ENCODE measurements at regions not wholly inside any gene's neighbourhood (a gene's known extent, or its start where the extent isn't known, plus 50 kb on each side); places are given as distances from the start of the nearest gene placed in this dataset.
"Not testable (repeated sequence)": the region's sequence is repeated elsewhere in the genome, so short reads cannot be mapped to it uniquely, and the experiment has no call there.

DNA sequence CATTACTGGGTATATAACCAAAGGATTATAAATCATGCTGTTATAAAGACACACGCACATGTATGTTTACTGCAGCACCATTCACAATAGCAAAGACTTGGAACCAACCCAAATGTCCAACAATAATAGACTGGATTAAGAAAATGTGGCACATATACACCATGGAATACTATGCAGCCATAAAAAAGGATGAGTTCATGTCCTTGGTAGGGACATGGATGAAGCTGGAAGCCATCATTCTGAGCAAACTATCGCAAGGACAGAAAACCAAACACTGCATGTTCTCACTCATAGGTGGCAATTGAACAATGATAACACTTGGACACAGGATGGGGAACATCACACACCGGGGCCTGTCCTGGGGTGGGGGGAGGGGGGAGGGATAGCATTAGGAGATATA is 92.6 kb upstream of the SLC1A4 start:
- TF ChIP-seq, protein P1, sequence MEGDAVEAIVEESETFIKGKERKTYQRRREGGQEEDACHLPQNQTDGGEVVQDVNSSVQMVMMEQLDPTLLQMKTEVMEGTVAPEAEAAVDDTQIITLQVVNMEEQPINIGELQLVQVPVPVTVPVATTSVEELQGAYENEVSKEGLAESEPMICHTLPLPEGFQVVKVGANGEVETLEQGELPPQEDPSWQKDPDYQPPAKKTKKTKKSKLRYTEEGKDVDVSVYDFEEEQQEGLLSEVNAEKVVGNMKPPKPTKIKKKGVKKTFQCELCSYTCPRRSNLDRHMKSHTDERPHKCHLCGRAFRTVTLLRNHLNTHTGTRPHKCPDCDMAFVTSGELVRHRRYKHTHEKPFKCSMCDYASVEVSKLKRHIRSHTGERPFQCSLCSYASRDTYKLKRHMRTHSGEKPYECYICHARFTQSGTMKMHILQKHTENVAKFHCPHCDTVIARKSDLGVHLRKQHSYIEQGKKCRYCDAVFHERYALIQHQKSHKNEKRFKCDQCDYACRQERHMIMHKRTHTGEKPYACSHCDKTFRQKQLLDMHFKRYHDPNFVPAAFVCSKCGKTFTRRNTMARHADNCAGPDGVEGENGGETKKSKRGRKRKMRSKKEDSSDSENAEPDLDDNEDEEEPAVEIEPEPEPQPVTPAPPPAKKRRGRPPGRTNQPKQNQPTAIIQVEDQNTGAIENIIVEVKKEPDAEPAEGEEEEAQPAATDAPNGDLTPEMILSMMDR (IDR thresholded peaks at IDR 0.05), result not testable (repeated sequence)
- not testable (repeated sequence) for TF ChIP-seq POLR2A (IDR thresholded peaks at IDR 0.05)
